Sigmoid colon (tissue), 4 donors: ENCODE measurements at regions not wholly inside any gene's neighbourhood (a gene's known extent, or its start where the extent isn't known, plus 50 kb on each side); places are given as distances from the start of the nearest gene placed in this dataset.

Experiments
- CTCF ChIP-seq, 4 experiments: fragments of 450-650 bp in 3 of 4; fragments of 200-600 bp in 1 of 4; IDR thresholded peaks; one replicate each; pipeline ENCODE4 v1.5.1; 2016 to 2019; ENCODE audit warnings: antibody characterized with exemption in 4 of 4, mild to moderate bottlenecking in 3 of 4, moderate library complexity in 2 of 4
- EP300 ChIP-seq, 4 donors: sonication (generic); formaldehyde crosslinking; IDR thresholded peaks; one replicate each; pipeline ENCODE4 v1.6.1; 2017; ENCODE audit warnings: antibody characterized with exemption in 4 of 4
- POLR2A ChIP-seq, 2 donors: fragments of 450-650 bp; IDR thresholded peaks; one replicate each; pipeline ENCODE4 v1.6.1; 2016; ENCODE audit warnings: antibody characterized with exemption in 2 of 2, mild to moderate bottlenecking in 2 of 2, moderate library complexity in 2 of 2
- POLR2AphosphoS5 ChIP-seq, 4 donors: sonication (generic); formaldehyde crosslinking; IDR thresholded peaks; one replicate each; pipeline ENCODE4 v1.6.1; 2017; ENCODE audit warnings: antibody characterized with exemption in 4 of 4

- TF ChIP-seq CTCF (IDR thresholded peaks at IDR 0.05) (no peak), POLR2A (IDR thresholded peaks at IDR 0.05) (no peak), POLR2AphosphoS5 (IDR thresholded peaks at IDR 0.05) (no peak), EP300 (IDR thresholded peaks at IDR 0.05) (no peak)
These were observed 78.0 kb upstream of the IPO9 start for GRCh38 chr1:201750934-201751333.
